ENCODE measurements at regions not wholly inside any gene's neighbourhood (a gene's known extent, or its start where the extent isn't known, plus 50 kb on each side); places are given as distances from the start of the nearest gene placed in this dataset.
A peak's percentile ranks its signal among the peaks of the same experiment; 100 is the strongest.

GRCh38 chr4:20512033-20512792 is 188.0 kb upstream of the PACRGL start:
- Histone ChIP-seq H3K9me3 (no peaks in the 10 kb centered on the region), H3K27me3 (no peaks in the 10 kb centered on the region), H3K27ac (no peak overlapping the region), H3K4me3 (no peak overlapping the region), H3K4me1 (no peaks in the 10 kb centered on the region), H3K36me3 (no peaks in the 10 kb centered on the region)
- TF ChIP-seq CTCF (IDR thresholded peaks at IDR 0.05), result no peak
- intact Hi-C loops (cut with DNase I), result no loop called here
- DNase-seq (no peak), ATAC-seq (no peak)

GRCh38 chr4:20512985-20513384 is 187.3 kb upstream of the PACRGL start:
- TF ChIP-seq CTCF (IDR thresholded peaks at IDR 0.05), result no peak
- no peak overlapping the region for H3K27ac ChIP-seq
- no peak overlapping the region for H3K4me3 ChIP-seq
- H3K9me3 ChIP-seq, result no peaks in the 10 kb centered on the region
- ATAC-seq (no peak), DNase-seq (no peak)
- intact Hi-C loops (cut with DNase I), result no loop called here
- no peaks in the 10 kb centered on the region for H3K27me3 ChIP-seq
- H3K4me1 ChIP-seq, result no peaks in the 10 kb centered on the region
- H3K36me3 ChIP-seq, result no peaks in the 10 kb centered on the region

- no peak for ATAC-seq
- Histone ChIP-seq H3K27me3 (no peaks in the 10 kb centered on the region), H3K9me3 (no peaks in the 10 kb centered on the region), H3K4me3 (no peak overlapping the region), H3K4me1 (no peaks in the 10 kb centered on the region), H3K27ac (no peak overlapping the region), H3K36me3 (no peaks in the 10 kb centered on the region)
- intact Hi-C loops (cut with DNase I), result no loop called here
- TF ChIP-seq CTCF (IDR thresholded peaks at IDR 0.05), result no peak
- no peak for DNase-seq
These were observed 179.4 kb upstream of the PACRGL start for GRCh38 chr4:20520901-20521300.

- H3K9me3 ChIP-seq, result no peaks in the 10 kb centered on the region
- no peak overlapping the region for H3K27ac ChIP-seq
- no peak for ATAC-seq
- H3K27me3 ChIP-seq, result no peaks in the 10 kb centered on the region
- no peak overlapping the region for H3K4me3 ChIP-seq
- no peak for TF ChIP-seq CTCF (IDR thresholded peaks at IDR 0.05)
- no peak for DNase-seq
- peaks cover 0 to 3% of the 10 kb centered on the region in 2 donors for H3K4me1 ChIP-seq
- intact Hi-C loops (cut with DNase I), result no loop called here
- H3K36me3 ChIP-seq, result no peaks in the 10 kb centered on the region
These were observed 171.8 kb upstream of the PACRGL start for GRCh38 chr4:20528508-20528907.

GRCh38 chr4:20529691-20530090 is 170.6 kb upstream of the PACRGL start:
- ATAC-seq, result no peak
- intact Hi-C loops (cut with DNase I), result no loop called here
- DNase-seq, result peak in 2 of 4 donors; percentile 66

More at GRCh38 chr4:20529691-20530090, 170.6 kb upstream of the PACRGL start:
- Histone ChIP-seq H3K9me3 (no peaks in the 10 kb centered on the region), H3K4me3 (no peak overlapping the region), H3K27ac (no peak overlapping the region), H3K27me3 (no peaks in the 10 kb centered on the region), H3K4me1 (peaks cover 0 to 3% of the 10 kb centered on the region in 2 donors), H3K36me3 (no peaks in the 10 kb centered on the region)
- TF ChIP-seq CTCF (IDR thresholded peaks at IDR 0.05), result no peak

Data from left lung (tissue), 4 donors.